SK-N-SH treated with all-trans-retinoic acid at 6 μM for 48 hours (cell line): ENCODE measurements at regions not wholly inside any gene's neighbourhood (a gene's known extent, or its start where the extent isn't known, plus 50 kb on each side); places are given as distances from the start of the nearest gene placed in this dataset.

Source experiments
- ARNTL ChIP-seq: fragments of 450-650 bp; formaldehyde crosslinking; IDR thresholded peaks from 2 replicates; pipeline ENCODE4 v1.5.0; 2020; ENCODE audit warnings: low read depth, mild to moderate bottlenecking, moderate library complexity, borderline replicate concordance
- CREB5 ChIP-seq: fragments of 250-450 bp; sonication (Bioruptor Pico); IDR thresholded peaks from 2 replicates; pipeline ENCODE4 v1.5.1; 2020; ENCODE audit warnings: low read depth, mild to moderate bottlenecking, moderate library complexity
- CSRNP3 ChIP-seq: fragments of 250-450 bp; sonication (Bioruptor Pico); IDR thresholded peaks from 2 replicates; pipeline ENCODE4 v1.5.1; 2021; ENCODE audit warnings: mild to moderate bottlenecking, moderate library complexity
- ESRRG ChIP-seq: fragments of 250-450 bp; sonication (Bioruptor Pico); IDR thresholded peaks from 2 replicates; pipeline ENCODE4 v1.6.1; 2021; ENCODE audit warnings: mild to moderate bottlenecking
- GLIS3 ChIP-seq: fragments of 250-450 bp; sonication (Bioruptor Pico); IDR thresholded peaks from 2 replicates; pipeline ENCODE4 v1.5.0; 2020; ENCODE audit warnings: mild to moderate bottlenecking, moderate library complexity
- ISL1 ChIP-seq: fragments of 250-450 bp; sonication (Bioruptor Pico); IDR thresholded peaks from 2 replicates; pipeline ENCODE4 v2.1.2; 2022; ENCODE audit warnings: mild to moderate bottlenecking, moderate library complexity
- PATZ1 ChIP-seq: fragments of 250-450 bp; sonication (Bioruptor Pico); IDR thresholded peaks from 2 replicates; pipeline ENCODE4 v1.8.0; 2020; ENCODE audit warnings: mild to moderate bottlenecking, moderate library complexity, borderline replicate concordance
- PPARA ChIP-seq: fragments of 250-450 bp; sonication (Bioruptor Pico); IDR thresholded peaks from 2 replicates; pipeline ENCODE4 v1.5.0; 2020; ENCODE audit warnings: mild to moderate bottlenecking, borderline replicate concordance
- RARB ChIP-seq: fragments of 250-450 bp; sonication (Bioruptor Pico); IDR thresholded peaks from 2 replicates; pipeline ENCODE4 v1.8.0; 2021; ENCODE audit warnings: mild to moderate bottlenecking, moderate library complexity
- SNAI2 ChIP-seq: fragments of 250-450 bp; sonication (Bioruptor Pico); IDR thresholded peaks from 2 replicates; pipeline ENCODE4 v1.5.0; 2020; ENCODE audit warnings: mild to moderate bottlenecking, moderate library complexity
- TOX ChIP-seq: fragments of 250-450 bp; sonication (Bioruptor Pico); IDR thresholded peaks from 2 replicates; pipeline ENCODE4 v1.8.0; 2021; ENCODE audit warnings: mild to moderate bottlenecking, moderate library complexity, borderline replicate concordance
- TSHZ2 ChIP-seq: fragments of 250-450 bp; sonication (Bioruptor Pico); IDR thresholded peaks from 2 replicates; pipeline ENCODE4 v1.5.0; 2020; ENCODE audit warnings: mild to moderate bottlenecking, moderate library complexity
- ZFP30 ChIP-seq: fragments of 450-650 bp; formaldehyde crosslinking; IDR thresholded peaks from 2 replicates; pipeline ENCODE4 v1.5.0; 2022; ENCODE audit warnings: mild to moderate bottlenecking, moderate library complexity
- ZNF565 ChIP-seq: fragments of 450-650 bp; formaldehyde crosslinking; conservative IDR thresholded peaks from 2 replicates; pipeline ENCODE4 v1.5.0; 2020; ENCODE audit warnings: low read depth, mild to moderate bottlenecking, moderate library complexity

GRCh38 chr5:108590799-108591198 lies 156.9 kb upstream of the FER start:
- TF ChIP-seq TOX (CRISPR knock-in tag): no peak
- no peak for TF ChIP-seq PATZ1 (CRISPR knock-in tag)
- TF ChIP-seq CREB5 (CRISPR knock-in tag): no peak
- no peak for TF ChIP-seq RARB (CRISPR knock-in tag)
- no peak for TF ChIP-seq ARNTL (CRISPR knock-in tag)
- TF ChIP-seq TSHZ2 (CRISPR knock-in tag): no peak
- no peak for TF ChIP-seq SNAI2 (CRISPR knock-in tag)
- TF ChIP-seq ZNF565: no peak
- TF ChIP-seq ESRRG: no peak
- no peak for TF ChIP-seq PPARA
- no peak for TF ChIP-seq GLIS3 (CRISPR knock-in tag)
- TF ChIP-seq ZFP30 (CRISPR knock-in tag): no peak
- TF ChIP-seq ISL1 (CRISPR knock-in tag): no peak
- TF ChIP-seq CSRNP3: no peak
